ENCODE measurements at regions not wholly inside any gene's neighbourhood (a gene's known extent, or its start where the extent isn't known, plus 50 kb on each side); places are given as distances from the start of the nearest gene placed in this dataset.

- Histone ChIP-seq H3K9me3 (no peaks in the 10 kb centered on the region), H3K36me3 (no peaks in the 10 kb centered on the region), H3K27me3 (no peaks in the 10 kb centered on the region), H3K27ac (replicated peaks in 1 of 4) (no peak overlapping the region), H3K4me1 (peaks cover 0 to 11% (median 9%) of the 10 kb centered on the region in 4 donors), H3K4me3 (no peak overlapping the region)
- intact Hi-C loops (cut with DNase I) = no loop called here
- 87% methylated on average over 2 of the region's 2 CpGs for WGBS
- TF ChIP-seq POLR2A (IDR thresholded peaks at IDR 0.05; ENCODE audit: low read depth) = no peak
- TF ChIP-seq POLR2AphosphoS5 (IDR thresholded peaks at IDR 0.05) = no peak
- no peak for TF ChIP-seq CTCF (IDR thresholded peaks at IDR 0.05)
- TF ChIP-seq EP300 (IDR thresholded peaks at IDR 0.05) = no peak
- no peak for DNase-seq (ENCODE audit: extremely low spot score)
These were observed 174.7 kb upstream of the NREP start for GRCh38 chr5:111931655-111932054.

GRCh38 chr5:111930905-111931461 is 174.0 kb upstream of the NREP start:
- H3K36me3 ChIP-seq = no peaks in the 10 kb centered on the region
- intact Hi-C loops (cut with DNase I) = no loop called here
- TF ChIP-seq POLR2A (IDR thresholded peaks at IDR 0.05; ENCODE audit: low read depth) (no peak), EP300 (IDR thresholded peaks at IDR 0.05) (no peak), POLR2AphosphoS5 (IDR thresholded peaks at IDR 0.05) (no peak), CTCF (IDR thresholded peaks at IDR 0.05) (no peak)

GRCh38 chr5:111930449-111930848 is 173.5 kb upstream of the NREP start:
- H3K27me3 ChIP-seq = no peaks in the 10 kb centered on the region
- WGBS = 71% methylated on average over 1 of the region's 1 CpG
- H3K27ac ChIP-seq (replicated peaks in 1 of 4) = no peak overlapping the region
- no peak for DNase-seq (ENCODE audit: extremely low spot score)
- no peak overlapping the region for H3K4me3 ChIP-seq
- intact Hi-C loops (cut with DNase I) = no loop called here
- H3K36me3 ChIP-seq = no peaks in the 10 kb centered on the region
- no peak for TF ChIP-seq CTCF (IDR thresholded peaks at IDR 0.05)
- no peak for TF ChIP-seq POLR2AphosphoS5 (IDR thresholded peaks at IDR 0.05)
- TF ChIP-seq POLR2A (IDR thresholded peaks at IDR 0.05; ENCODE audit: low read depth) = no peak
- no peak for TF ChIP-seq EP300 (IDR thresholded peaks at IDR 0.05)
- H3K9me3 ChIP-seq = no peaks in the 10 kb centered on the region
- peaks cover 0 to 11% (median 9%) of the 10 kb centered on the region in 4 donors for H3K4me1 ChIP-seq

More at GRCh38 chr5:111930905-111931461, 174.0 kb upstream of the NREP start:
- peaks cover 0 to 11% (median 9%) of the 10 kb centered on the region in 4 donors for H3K4me1 ChIP-seq
- no peaks in the 10 kb centered on the region for H3K9me3 ChIP-seq
- WGBS = 91% methylated on average over 2 of the region's 2 CpGs
- no peak overlapping the region for H3K27ac ChIP-seq (replicated peaks in 1 of 4)
- no peak for DNase-seq (ENCODE audit: extremely low spot score)
- no peak overlapping the region for H3K4me3 ChIP-seq
- H3K27me3 ChIP-seq = no peaks in the 10 kb centered on the region

- intact Hi-C loops (cut with DNase I) = no loop called here
- no peaks in the 10 kb centered on the region for H3K27me3 ChIP-seq
- H3K4me1 ChIP-seq = peaks cover 0 to 11% (median 9%) of the 10 kb centered on the region in 4 donors
- no peak overlapping the region for H3K27ac ChIP-seq (replicated peaks in 1 of 4)
- no peaks in the 10 kb centered on the region for H3K36me3 ChIP-seq
- TF ChIP-seq EP300 (IDR thresholded peaks at IDR 0.05) (no peak), POLR2AphosphoS5 (IDR thresholded peaks at IDR 0.05) (no peak), CTCF (IDR thresholded peaks at IDR 0.05) (no peak), POLR2A (IDR thresholded peaks at IDR 0.05; ENCODE audit: low read depth) (no peak)
- H3K9me3 ChIP-seq = no peaks in the 10 kb centered on the region
- no peak for DNase-seq (ENCODE audit: extremely low spot score)
- WGBS = 88% methylated on average over 1 of the region's 1 CpG
- H3K4me3 ChIP-seq = no peak overlapping the region
These were observed 172.9 kb upstream of the NREP start for GRCh38 chr5:111929867-111930266.

- Histone ChIP-seq H3K9me3 (no peaks in the 10 kb centered on the region), H3K27ac (replicated peaks in 1 of 4) (no peak overlapping the region), H3K4me3 (no peak overlapping the region), H3K27me3 (no peaks in the 10 kb centered on the region), H3K4me1 (peaks cover 0 to 11% (median 9%) of the 10 kb centered on the region in 4 donors), H3K36me3 (no peaks in the 10 kb centered on the region)
- intact Hi-C loops (cut with DNase I) = no loop called here
- TF ChIP-seq POLR2AphosphoS5 (IDR thresholded peaks at IDR 0.05) = no peak
- no peak for TF ChIP-seq CTCF (IDR thresholded peaks at IDR 0.05)
- TF ChIP-seq POLR2A (IDR thresholded peaks at IDR 0.05; ENCODE audit: low read depth) = no peak
- TF ChIP-seq EP300 (IDR thresholded peaks at IDR 0.05) = no peak
- no peak for DNase-seq (ENCODE audit: extremely low spot score)
These were observed 172.3 kb upstream of the NREP start for GRCh38 chr5:111929261-111929660.
